KMS-11 (cell line): ENCODE measurements at regions not wholly inside any gene's neighbourhood (a gene's known extent, or its start where the extent isn't known, plus 50 kb on each side); places are given as distances from the start of the nearest gene placed in this dataset.

Experiments
- H2AFZ ChIP-seq: fragments of 200-600 bp; sonication (generic); 2 replicates; pipeline ENCODE4 v1.6.1; 2016; ENCODE audit warnings: antibody characterized with exemption, mixed run types, low read depth
- H3K27ac ChIP-seq: fragments of 200-600 bp; sonication (generic); 2 replicates; pipeline ENCODE4 v1.6.1; 2016; ENCODE audit warnings: mild to moderate bottlenecking, mixed run types
- H3K27me3 ChIP-seq: fragments of 200-600 bp; sonication (generic); 2 replicates; pipeline ENCODE4 v1.6.1; 2017; ENCODE audit warnings: mild to moderate bottlenecking, low read depth, mixed run types, moderate library complexity; ENCODE audit not compliant: insufficient read depth
- H3K36me3 ChIP-seq: fragments of 200-600 bp; sonication (generic); 2 replicates; pipeline ENCODE4 v1.6.1; 2017; ENCODE audit warnings: mild to moderate bottlenecking, mixed run types; ENCODE audit not compliant: insufficient read depth
- H3K4me1 ChIP-seq: fragments of 200-600 bp; sonication (generic); 2 replicates; pipeline ENCODE4 v1.6.1; 2016; ENCODE audit warnings: mild to moderate bottlenecking, low read depth, mixed run types; ENCODE audit not compliant: poor library complexity, severe bottlenecking
- H3K4me2 ChIP-seq: fragments of 200-600 bp; sonication (generic); 2 replicates; pipeline ENCODE4 v1.7.0; 2016; ENCODE audit warnings: mild to moderate bottlenecking, mixed run types
- H3K4me3 ChIP-seq: fragments of 200-600 bp; sonication (generic); IDR thresholded peaks from 2 replicates; pipeline ENCODE4 v1.6.1; 2017; ENCODE audit warnings: low read depth, low read length, mixed read lengths; ENCODE audit not compliant: insufficient read depth
- H3K79me2 ChIP-seq: fragments of 200-600 bp; sonication (generic); 2 replicates; pipeline ENCODE4 v1.6.1; 2016; ENCODE audit warnings: low read depth, mixed run types; ENCODE audit not compliant: insufficient read depth
- H3K9ac ChIP-seq: fragments of 200-600 bp; sonication (generic); 2 replicates; pipeline ENCODE4 v1.6.1; 2016; ENCODE audit warnings: mild to moderate bottlenecking, mixed run types
- H4K20me1 ChIP-seq: fragments of 200-600 bp; sonication (generic); 2 replicates; pipeline ENCODE4 v1.6.1; 2016; ENCODE audit warnings: mild to moderate bottlenecking, mixed run types; ENCODE audit not compliant: insufficient read depth
- CTCF ChIP-seq: fragments of 200-600 bp; sonication (generic); conservative IDR thresholded peaks from 2 replicates; pipeline ENCODE4 v1.6.1; 2017; ENCODE audit warnings: low read depth, mild to moderate bottlenecking, antibody characterized with exemption, low read length, moderate library complexity, mixed read lengths

- peak; percentile 66 for TF ChIP-seq CTCF
- Histone ChIP-seq H3K4me1 (no peaks in the 10 kb centered on the region), H3K27me3 (no peaks in the 10 kb centered on the region), H3K79me2 (no peaks in the 10 kb centered on the region), H2AFZ (no peak overlapping the region), H3K9ac (no peak overlapping the region), H3K27ac (no peak overlapping the region), H3K4me3 (no peak overlapping the region), H3K36me3 (no peaks in the 10 kb centered on the region), H3K4me2 (no peak overlapping the region), H4K20me1 (no peaks in the 10 kb centered on the region)
Observed at GRCh38 chr1:101309334-101310311, 72.8 kb downstream of the S1PR1 start.

- no peaks in the 10 kb centered on the region for H3K36me3 ChIP-seq
- no peaks in the 10 kb centered on the region for H3K79me2 ChIP-seq
- H3K9ac ChIP-seq: no peak overlapping the region
- H3K4me1 ChIP-seq: no peaks in the 10 kb centered on the region
- no peak overlapping the region for H3K4me3 ChIP-seq
- H4K20me1 ChIP-seq: no peaks in the 10 kb centered on the region
- H3K4me2 ChIP-seq: no peak overlapping the region
- H3K27ac ChIP-seq: no peak overlapping the region
- no peak overlapping the region for H2AFZ ChIP-seq
- TF ChIP-seq CTCF: no peak
- H3K27me3 ChIP-seq: no peaks in the 10 kb centered on the region
Observed at GRCh38 chr1:101310506-101310905, 73.7 kb downstream of the S1PR1 start.

- Histone ChIP-seq H3K27me3 (no peaks in the 10 kb centered on the region), H3K4me2 (no peak overlapping the region), H4K20me1 (no peaks in the 10 kb centered on the region), H3K4me1 (no peaks in the 10 kb centered on the region), H3K9ac (no peak overlapping the region), H3K27ac (no peak overlapping the region), H3K79me2 (no peaks in the 10 kb centered on the region), H3K4me3 (no peak overlapping the region), H3K36me3 (no peaks in the 10 kb centered on the region), H2AFZ (no peak overlapping the region)
- no peak for TF ChIP-seq CTCF
Observed at GRCh38 chr1:101311146-101311920, 74.5 kb downstream of the S1PR1 start.

GRCh38 chr1:101312147-101312546, 75.3 kb downstream of the S1PR1 start:
- Histone ChIP-seq H4K20me1 (no peaks in the 10 kb centered on the region), H3K27ac (no peak overlapping the region), H3K27me3 (no peaks in the 10 kb centered on the region), H3K4me2 (no peak overlapping the region), H3K36me3 (no peaks in the 10 kb centered on the region), H2AFZ (peak overlapping the region; percentile 22; the same call in 1 of the 2 replicates), H3K4me1 (no peaks in the 10 kb centered on the region), H3K4me3 (no peak overlapping the region), H3K9ac (no peak overlapping the region), H3K79me2 (no peaks in the 10 kb centered on the region)
- no peak for TF ChIP-seq CTCF
